Hematopoietic multipotent progenitor cell treated with erythropoietin and hydrocortisone succinate and interleukin-3 and kit ligand, for 15 days (in vitro differentiated cells): ENCODE measurements at regions not wholly inside any gene's neighbourhood (a gene's known extent, or its start where the extent isn't known, plus 50 kb on each side); places are given as distances from the start of the nearest gene placed in this dataset.

Source experiments
- DNase-seq: peaks from one replicate; pipeline ENCODE4 v3.0.0-alpha.2; 2015; ENCODE audit warnings: low spot score

DNA sequence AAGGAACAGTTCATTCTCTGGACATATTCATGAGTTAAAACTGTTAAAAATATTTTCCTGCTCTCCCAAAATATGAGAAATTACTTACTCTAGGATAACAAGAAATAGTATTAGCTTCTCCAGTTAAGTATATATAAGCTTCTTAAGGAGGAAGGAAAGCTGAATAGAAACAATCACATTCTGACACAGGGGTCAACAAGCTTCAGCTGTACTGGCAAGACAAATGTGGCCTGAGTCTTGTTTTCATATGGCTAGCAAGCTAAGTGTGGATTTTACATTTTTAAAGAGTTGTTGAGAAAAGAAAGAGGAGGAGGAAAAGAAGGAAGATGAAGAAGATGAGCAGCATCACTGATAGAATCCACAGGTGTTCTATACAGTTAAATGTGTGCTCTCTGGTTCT is 313.8 kb downstream of the ZPLD1 start:
- DNase-seq = no peak

- DNase-seq = no peak
Measured at GRCh38 chr3:102750322-102750721, 315.5 kb downstream of the ZPLD1 start.

DNA sequence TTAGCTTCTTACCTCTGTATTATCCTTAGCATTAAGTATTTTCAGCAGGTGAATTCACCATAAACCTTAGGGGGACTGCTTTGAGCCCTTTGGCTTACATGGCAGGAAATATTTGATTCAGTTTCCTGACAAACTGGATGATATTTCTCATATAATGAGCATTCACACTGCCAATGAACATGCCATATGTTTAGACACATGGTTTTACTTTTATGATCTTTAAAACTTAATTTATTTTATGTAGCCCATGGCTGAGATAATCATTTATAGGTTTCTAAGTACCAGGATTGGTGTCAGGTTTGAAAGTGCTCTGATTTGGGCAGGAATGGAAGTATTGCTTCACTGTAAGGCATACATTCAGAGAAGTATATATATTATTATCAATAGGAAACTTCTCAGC is 319.1 kb downstream of the ZPLD1 start:
- DNase-seq = no peak

DNA sequence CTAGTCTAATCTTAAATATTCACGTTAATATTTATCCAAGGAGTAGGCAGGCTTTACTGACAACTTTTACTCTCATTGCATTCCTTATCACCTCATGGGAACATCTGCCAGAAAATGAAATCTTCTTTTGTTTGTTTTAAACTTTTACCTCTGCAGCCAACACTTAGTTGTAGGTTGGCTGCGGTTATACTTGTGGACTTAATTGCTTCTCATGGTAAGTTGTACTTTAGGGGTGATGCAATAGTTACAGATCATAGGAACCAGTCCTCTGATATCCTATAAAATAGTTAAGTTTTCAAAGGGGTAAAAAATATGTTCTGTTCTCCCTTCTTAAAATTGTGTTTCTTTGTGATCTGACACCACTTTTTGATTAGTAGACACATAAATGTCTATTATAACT is 321.9 kb downstream of the ZPLD1 start:
- DNase-seq = no peak

GRCh38 chr3:102757950-102758349 is 323.1 kb downstream of the ZPLD1 start:
- DNase-seq = no peak

DNA sequence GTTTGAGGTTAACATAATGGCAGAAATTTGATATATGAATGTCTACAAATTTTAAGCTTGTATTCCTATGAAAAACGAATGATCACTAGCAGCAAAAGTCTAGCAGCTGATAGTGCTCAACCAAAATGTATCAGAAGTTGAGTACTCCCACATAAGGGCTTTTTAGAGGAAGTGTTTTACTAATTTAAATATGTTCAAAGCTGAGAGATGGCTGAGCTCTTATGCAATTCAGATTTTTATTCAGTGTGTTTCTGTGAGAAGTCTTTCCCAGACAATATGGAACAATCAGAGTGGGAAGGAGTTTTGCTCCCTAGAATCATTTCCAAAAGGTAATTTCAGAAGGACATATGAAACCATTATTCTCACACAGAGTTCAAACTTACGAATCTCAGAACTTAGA is 327.0 kb downstream of the ZPLD1 start:
- DNase-seq = no peak

DNA sequence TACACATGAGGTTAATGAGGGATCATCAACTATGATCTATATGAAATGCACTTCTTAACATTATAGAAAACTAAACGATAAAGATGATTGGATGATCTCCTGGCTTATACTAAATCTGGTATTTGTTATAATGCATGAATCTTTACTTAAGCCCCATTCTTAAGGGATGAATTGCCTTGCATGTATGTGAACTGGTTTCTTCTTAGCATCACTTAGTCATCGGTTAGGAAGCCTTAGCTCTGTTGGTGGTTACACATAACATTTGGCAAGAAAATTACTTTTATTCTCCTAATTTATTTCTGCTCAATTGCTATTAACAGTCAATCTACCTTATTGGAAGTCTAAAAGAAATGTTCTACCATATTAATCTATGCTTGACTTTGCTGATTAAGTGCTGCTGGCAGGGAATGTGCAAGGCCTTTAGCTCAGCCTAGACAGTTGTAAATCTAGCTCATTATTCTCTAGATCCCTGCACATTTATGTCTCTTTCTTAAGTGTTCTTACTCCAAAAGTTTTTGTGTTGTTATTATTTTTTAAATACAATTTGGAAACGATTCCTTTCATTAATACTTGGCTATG is 356.0 kb downstream of the ZPLD1 start:
- no peak for DNase-seq

DNA sequence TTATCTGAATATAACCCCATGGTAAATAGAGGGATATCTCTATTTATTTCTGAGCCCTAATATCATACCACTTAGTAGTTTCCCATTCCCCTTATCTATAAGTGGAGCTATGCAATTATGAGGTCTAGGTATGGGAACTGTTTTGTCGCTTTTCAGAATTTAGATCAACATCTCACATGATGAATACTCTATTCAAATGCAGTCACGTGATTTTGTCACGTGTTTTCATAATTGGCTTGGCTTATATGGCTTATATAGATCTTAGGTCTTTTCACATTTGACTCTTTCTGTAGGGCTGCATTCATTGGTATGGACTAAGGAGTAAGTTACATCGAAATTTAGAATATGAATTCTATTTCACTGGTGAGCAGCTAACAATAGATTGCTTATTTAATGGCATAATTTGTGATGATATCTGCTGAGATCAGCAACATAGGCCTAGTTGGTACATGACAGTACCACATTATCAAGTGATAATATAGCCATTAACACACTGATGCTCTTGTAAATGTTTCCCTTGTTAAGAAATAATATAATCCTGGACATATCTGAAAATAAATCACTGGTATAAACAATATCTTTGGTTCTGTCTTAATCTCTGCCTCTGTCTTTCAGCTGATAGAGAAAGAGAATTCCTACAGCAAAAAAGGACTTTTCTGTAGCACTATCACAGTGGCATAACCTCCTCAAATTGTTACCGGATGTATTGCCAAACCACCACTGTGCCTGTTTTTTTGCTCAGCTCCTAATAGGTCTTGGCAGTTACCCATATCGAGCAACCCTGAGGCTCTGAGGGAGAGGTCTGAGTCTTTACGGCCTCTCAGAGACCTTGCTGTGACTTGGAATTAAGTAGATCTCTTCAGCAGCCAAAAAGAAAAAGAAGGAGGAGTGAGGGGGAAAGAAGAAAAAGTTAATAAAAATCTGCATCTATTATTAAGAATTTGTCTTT is 357.1 kb downstream of the ZPLD1 start:
- DNase-seq = no peak

- no peak for DNase-seq
Measured at GRCh38 chr3:102796804-102797203, 362.0 kb downstream of the ZPLD1 start.

GRCh38 chr3:102802819-102803420 is 368.1 kb downstream of the ZPLD1 start:
- no peak for DNase-seq

DNA sequence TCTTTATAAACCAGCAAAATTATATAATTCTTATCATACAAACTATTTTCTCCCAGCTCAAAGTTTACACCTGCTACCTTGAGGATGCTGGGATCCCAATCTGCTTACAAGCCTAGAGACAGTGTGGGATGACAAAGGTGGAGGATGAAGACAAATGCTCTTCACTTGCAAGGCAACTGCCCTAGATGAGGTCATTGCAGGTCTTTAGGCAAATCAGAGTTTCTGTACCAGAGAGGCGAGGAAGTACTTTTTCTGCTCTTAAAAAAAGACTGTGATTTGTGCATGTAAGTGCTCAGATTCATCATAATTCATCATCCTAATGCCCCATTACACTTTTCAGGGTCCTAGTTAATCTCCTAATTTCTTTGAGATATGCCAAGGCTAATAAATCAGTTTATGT is 376.1 kb downstream of the ZPLD1 start:
- DNase-seq = no peak

DNA sequence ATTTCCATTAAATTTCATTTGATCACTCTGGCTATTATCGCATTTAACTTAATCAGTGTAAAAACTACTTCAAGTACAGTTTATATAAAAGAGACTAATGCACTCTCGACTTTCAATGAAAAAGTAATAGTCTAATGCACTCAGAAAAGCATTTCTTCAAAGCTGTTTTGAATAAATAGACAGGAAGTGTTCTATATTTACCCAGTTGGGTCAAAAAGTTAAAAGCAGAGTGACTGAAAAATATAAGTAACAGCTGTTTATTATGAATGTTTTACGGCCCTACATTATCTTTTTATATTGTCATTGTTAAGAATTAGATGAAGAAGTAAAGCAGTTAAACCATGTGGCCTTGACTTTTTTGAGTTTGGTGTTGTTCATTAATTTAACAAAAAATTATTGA is 391.8 kb downstream of the ZPLD1 start:
- no peak for DNase-seq

GRCh38 chr3:102827386-102827785 is 392.6 kb downstream of the ZPLD1 start:
- DNase-seq = no peak

DNA sequence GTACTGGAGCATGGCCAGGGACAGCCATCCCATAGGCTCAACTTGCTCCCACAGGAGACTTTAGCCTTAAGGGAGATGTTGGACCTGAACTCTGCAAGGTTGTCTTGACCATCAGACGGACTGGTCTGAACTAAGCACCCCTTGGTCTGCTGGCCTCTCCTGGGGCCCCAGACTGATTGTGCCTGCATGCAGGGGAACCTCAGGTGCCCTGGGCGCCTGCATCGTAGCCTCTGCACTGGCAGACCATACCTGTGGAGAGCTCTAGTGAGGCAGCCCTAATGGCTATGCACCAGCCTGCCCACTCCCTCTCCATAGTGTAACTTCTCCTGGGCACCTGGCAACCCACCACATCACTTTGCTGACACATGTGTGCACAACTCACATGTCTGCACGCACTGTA is 395.6 kb downstream of the ZPLD1 start:
- no peak for DNase-seq

GRCh38 chr3:102841866-102842265 is 407.1 kb downstream of the ZPLD1 start:
- DNase-seq = no peak

DNA sequence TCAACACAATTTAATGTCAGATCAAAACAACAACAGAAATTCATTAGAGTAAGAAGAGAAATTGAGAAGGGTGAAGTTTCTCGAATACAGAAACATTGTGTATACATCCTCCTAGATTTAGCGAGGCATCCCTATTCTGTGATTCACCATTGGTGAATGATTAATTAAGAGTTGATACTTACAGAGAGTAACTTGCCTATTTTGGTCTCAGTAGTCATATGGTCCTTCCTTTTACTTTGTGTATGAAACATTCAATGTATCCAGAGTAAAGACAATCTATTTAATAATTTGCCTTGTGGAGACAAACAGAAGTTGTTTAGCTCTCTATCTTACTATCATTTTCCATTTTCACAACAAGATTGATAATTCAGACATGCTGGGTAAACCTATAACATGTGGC is 432.0 kb downstream of the ZPLD1 start:
- DNase-seq = no peak

DNA sequence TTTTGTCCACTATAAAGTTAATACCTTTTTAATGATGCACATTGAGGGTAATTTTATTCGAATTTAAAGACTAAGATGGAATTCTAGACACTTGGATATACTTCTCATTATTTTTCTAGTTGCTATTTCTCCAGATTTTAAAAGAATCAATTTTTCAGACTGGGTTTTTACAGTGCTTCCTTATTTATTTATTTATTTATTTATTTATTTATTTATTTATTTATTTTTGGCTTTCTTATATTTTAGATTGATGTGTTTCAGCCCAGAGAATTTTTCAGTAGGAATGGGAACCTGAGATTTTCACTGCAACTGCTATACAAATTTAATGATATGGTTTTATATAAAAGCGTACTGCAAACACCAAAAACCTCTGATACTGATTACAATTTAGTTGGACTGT is 448.7 kb downstream of the ZPLD1 start:
- DNase-seq = no peak

GRCh38 chr3:102885289-102885688 is 450.5 kb downstream of the ZPLD1 start:
- no peak for DNase-seq

GRCh38 chr3:102887431-102887830 is 452.6 kb downstream of the ZPLD1 start:
- DNase-seq = no peak

DNA sequence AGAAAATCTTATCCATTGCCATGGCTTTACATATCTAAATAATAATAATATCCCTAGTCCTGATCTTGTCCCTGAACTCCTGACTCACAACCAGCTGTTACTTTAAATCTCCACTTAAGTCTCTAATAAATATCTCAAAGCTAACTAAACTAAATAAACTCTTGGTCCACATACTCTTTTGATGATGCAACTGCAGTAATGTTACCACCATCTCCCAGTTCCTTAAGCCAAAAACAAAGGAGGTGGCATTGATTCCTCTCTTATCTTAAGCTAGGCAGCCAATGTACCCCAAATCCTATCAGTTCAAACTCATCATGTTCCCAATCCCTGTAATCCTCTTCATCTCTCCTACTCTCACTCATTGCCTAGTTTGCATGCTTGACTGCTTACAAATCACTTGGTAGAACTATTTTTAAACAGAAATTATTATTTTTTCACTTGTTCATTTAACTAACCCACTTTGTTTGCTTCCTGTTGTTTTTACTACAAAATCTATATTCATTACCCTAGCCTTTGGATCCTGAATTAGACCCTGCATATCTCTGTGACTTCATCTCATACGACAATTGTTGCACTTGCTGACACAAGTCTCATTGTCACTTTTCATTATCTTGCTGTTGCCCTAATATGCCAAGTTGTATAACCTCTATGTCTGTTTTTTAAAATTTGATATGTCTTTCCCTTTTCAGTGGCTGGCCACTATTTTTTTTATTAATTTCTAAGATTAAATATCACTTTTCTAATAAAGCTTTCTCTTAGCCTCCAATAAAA is 462.2 kb downstream of the ZPLD1 start:
- DNase-seq = no peak

GRCh38 chr3:102904629-102905028 is 469.8 kb downstream of the ZPLD1 start:
- no peak for DNase-seq

DNA sequence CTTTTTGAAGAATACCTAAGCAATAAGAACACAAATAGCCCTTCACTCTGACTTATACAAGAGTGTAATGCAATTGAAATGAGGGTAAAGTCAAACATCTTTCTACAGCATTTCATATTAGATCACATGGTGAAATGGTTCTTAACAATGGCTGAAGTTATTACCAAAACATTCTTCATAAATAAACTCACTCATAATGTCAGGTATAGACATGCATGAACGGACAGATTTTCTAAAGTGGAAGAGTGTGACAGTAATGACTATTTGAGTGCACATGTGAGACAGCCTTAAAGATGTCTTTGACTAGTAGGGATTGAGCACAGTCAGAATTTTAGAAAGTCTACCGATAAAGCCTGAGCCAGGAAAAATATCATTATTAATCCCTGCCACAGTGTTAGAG is 471.0 kb downstream of the ZPLD1 start:
- no peak for DNase-seq

GRCh38 chr3:102906818-102907217 is 472.0 kb downstream of the ZPLD1 start:
- DNase-seq = no peak
